Endometrium (tissue), 2 donors: ENCODE measurements at regions not wholly inside any gene's neighbourhood (a gene's known extent, or its start where the extent isn't known, plus 50 kb on each side); places are given as distances from the start of the nearest gene placed in this dataset.
A peak's percentile ranks its signal among the peaks of the same experiment; 100 is the strongest.

Source experiments
- FAIRE-seq: peaks from 2 replicates; lab custom pipeline; 2012; peaks lifted over from hg19 to GRCh38; lab: Jason Lieb, UNC
- donor health status: control.
- donor health status: control.

GRCh38 chr1:222285526-222285925 is 262.4 kb downstream of the HHIPL2 start:
- no peak for FAIRE-seq

DNA sequence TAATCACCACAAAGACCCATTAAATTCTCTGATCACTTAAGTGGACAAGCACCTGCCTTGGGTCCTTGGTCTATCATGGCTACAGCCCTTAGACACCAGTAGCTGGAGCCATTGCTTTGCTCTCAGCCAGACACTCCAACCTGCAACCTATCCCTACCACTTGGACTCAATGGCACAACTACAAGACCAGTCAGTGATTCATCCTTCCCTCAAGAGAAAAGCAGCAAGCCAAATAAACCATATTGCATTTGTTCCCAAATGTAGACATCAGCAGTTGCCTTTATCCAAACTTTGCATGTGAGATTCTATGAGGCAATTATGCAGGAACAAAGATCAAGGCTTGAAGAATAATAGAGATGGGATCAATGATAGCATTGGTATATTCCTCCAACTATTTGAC is 263.4 kb downstream of the HHIPL2 start:
- FAIRE-seq, result no peak

- peak; percentile 23 for FAIRE-seq
Observed at GRCh38 chr1:222283147-222283768, 264.6 kb downstream of the HHIPL2 start.

- FAIRE-seq, result no peak
Observed at GRCh38 chr1:222279591-222279990, 268.3 kb downstream of the HHIPL2 start.

- no peak for FAIRE-seq
Observed at GRCh38 chr1:222278501-222278900, 269.4 kb downstream of the HHIPL2 start.

DNA sequence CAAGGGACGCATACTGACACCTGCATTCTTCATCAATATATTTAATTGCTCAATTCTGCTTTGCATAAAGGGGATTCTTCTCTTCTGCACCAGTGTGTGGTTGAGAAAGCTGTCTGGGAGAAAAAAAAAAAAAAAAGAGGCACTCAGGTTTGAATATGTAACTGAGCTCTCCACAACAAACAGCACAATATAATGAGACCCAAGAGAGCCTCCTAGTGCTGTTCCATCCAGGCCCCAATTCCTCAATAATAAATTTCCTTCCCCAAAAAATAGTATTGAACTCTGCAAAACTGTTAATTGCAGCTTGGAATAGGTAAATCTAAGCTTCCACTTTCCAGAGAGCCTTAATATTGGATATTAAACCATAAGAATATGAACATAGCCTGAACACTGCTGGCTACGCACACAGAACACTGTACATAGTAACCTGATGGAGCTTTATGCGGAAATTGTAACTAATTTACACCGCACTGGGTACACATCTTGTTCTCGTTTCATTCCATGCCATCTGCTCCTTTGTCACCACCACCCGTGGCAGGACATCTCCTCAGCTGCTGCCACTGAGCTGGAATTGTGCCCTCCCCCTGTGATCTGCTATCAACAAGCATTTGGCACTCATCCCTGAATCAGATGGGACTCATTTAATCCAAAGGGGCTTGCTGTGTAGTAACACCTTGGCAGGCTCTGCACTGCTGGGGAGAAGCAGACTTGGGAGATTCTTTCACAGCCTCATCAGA is 272.0 kb downstream of the HHIPL2 start:
- FAIRE-seq, result no peak

DNA sequence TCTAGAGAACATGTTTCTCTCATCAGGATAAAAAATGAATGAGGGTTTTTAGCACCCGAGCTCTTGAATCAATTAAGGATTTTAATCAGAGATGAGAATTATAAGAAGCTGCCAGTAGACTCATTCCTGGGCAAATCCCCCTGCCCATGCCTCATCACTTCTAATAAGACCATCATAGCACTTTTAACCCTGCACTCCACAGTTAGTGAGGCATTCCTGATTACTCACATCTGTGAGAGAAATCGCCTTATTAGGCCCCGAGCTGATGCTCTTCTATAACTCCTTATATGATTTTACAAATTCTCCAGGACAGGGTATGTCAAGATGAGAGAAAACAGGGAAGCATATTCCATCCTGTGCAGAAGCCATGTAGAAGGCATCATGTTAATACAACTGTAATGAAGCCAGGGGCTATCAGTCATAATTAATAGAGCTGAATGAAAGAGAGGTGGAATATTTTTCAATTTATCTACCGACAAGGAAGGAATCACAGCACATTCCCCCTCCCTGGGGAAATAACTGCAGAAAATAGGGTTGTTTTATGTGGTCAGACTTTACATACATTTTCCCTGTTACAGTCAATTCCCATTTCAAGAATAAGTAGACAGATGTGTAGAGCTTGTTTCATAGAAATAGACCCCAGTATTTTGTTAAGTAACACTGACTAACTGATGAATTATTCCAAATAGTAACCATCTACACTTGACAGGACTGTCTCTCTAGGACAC is 272.7 kb downstream of the HHIPL2 start:
- FAIRE-seq, result no peak

GRCh38 chr1:222266223-222267196 is 281.4 kb downstream of the HHIPL2 start:
- FAIRE-seq, result no peak

DNA sequence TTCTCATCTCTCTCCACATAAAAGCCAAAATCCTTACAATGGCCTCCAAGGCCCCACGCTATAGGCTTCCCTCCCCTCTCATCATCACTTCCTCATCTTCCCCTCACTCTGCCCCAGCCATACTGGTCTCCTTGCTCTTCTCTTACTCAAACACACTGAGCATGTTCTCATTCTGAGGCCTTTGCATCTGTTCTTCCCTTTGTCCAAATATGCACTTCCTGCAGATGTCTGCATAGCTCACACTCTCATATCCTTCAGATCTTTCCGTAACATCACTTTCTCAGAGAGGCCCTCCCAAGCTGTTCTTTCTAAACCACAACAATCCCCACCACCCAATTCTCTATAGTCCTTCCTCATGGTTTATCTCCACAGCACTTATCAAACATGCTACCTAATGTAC is 284.1 kb downstream of the HHIPL2 start:
- FAIRE-seq, result no peak

DNA sequence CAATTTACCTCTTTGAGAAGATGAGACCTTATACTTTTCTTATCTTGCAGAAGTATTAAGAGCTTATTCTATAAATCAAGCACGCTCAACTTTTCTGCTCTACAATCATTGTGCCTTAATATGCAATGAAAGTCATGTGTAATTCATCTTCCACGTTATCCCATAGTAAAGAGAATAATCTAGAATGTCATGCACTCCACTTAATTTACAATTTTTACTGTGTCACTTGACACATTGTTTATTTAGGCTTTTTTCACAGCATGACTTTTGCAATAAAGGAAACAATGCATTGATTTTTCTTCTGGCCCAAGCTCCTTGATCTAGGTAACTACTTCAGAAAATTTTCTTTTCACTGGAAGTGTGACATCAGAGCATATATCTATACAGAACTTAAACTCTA is 290.9 kb downstream of the HHIPL2 start:
- FAIRE-seq, result no peak

DNA sequence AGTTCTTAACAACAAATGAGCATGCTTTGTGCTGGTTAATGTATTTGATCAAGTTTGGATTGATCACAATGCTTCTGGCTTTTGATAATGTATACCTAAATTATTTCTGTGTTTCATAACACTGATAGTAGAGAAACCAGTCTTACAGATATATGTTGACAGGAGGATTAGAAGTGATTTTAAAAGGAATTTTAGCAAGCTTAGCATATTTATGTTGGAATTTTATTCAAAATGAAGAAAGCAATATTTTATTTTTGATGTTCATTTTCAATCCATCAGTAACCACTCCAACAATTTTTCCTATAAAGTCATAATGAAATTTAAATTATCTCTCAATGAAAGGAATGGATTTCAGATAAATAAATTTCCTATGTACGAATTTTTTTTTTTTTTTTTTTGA is 291.8 kb downstream of the HHIPL2 start:
- no peak for FAIRE-seq

- no peak for FAIRE-seq
Observed at GRCh38 chr1:222252788-222253187, 295.1 kb downstream of the HHIPL2 start.

DNA sequence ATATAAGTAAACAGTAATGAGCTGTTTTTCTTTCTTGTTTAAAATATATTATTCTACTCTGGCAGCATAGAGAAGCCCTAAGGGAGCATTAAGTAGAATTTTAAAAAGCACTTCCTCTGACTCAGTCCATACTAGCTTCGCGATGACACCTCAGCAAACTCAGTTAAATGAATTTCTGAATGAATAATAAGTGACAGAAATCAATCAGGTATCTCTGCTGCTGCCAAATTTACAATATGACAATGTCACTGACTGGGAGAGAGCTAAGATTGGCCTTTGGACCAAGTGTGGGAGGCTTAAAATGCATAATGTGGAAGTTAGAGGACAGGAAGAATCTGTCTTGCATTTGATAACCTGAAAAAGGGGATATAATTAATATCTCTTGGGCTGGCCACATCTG is 296.1 kb downstream of the HHIPL2 start:
- no peak for FAIRE-seq

- no peak for FAIRE-seq
Observed at GRCh38 chr1:222250376-222250775, 297.5 kb downstream of the HHIPL2 start.

- no peak for FAIRE-seq
Observed at GRCh38 chr1:222247811-222248310, 300.0 kb downstream of the HHIPL2 start.

- FAIRE-seq, result no peak
Observed at GRCh38 chr1:222247081-222247480, 300.8 kb downstream of the HHIPL2 start.

DNA sequence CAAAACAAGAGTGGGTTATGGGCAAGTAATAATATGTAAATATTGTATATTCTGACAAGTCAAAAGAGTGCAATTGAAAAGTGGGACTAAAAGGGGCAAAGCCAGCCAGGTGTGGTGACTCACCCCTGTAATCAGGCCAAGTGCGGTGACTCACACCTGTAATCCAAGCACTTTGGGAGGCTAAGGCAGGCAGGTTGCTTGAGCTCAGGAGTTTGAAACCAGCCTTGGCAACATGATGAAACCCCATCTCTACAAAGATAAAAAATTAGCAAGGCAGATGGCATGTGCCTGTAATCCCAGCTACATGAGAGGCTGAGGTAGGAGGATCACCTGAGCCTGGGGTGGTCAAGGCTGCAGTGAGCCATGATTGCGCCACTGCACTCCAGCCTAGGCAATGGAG is 304.0 kb downstream of the HHIPL2 start:
- FAIRE-seq, result no peak

DNA sequence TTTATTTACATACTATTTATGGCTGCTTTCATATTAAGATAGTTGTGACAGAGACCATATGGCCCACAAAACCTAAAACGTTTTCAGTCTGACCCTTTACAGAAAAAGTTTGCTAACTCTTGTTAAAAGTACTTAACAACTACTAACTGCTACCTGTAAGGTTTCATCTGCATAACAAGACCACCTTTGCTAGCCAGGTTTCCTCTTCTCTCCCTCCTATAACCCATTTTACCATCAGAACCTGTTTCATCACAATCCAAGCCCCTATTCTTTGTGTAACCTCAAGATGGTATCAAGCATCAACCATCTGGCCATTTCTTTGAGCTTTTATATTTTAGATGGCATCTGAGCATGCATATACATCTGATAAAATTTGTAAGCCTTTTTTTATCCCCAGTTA is 305.4 kb downstream of the HHIPL2 start:
- no peak for FAIRE-seq

GRCh38 chr1:222241410-222241809 is 306.5 kb downstream of the HHIPL2 start:
- no peak for FAIRE-seq

DNA sequence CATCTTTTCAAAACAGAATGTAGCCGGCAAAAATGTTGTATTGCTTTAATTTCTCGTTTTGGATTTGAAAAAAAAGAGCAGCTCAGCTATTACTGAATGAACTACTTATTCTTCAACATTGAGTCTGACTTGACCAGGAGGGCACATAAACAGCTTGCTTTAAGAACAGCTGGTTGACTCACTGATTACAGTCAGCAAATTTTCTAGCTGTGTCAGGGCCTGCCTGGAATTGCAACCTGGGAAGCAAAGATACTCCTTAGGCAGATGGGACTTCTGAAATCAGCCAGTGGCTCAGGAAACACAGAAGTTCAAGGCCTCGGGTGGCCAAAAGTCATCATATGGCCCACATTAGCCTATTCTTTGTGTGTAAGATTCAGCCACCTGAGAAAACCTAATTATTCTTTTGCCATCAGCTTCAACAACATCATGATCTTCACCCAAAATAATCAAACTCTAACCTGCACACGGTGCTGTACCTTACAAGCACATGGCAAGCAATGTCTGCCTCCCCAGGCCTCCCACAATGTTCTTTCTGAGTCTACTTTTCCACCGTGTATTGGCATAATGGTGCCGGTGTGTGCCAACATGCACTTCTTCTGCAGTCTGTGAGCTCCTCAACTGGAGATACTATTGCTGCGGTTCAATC is 307.2 kb downstream of the HHIPL2 start:
- no peak for FAIRE-seq

- no peak for FAIRE-seq
Observed at GRCh38 chr1:222239130-222239529, 308.8 kb downstream of the HHIPL2 start.
